B cell (primary cell): ENCODE measurements at regions not wholly inside any gene's neighbourhood (a gene's known extent, or its start where the extent isn't known, plus 50 kb on each side); places are given as distances from the start of the nearest gene placed in this dataset.

Source experiments
- ATAC-seq: fragments of 200-7000 bp; cut with Tn5 transposase; one replicate; pipeline ENCODE4 v1.10.0; 2021; ENCODE audit warnings: low read depth, mild to moderate bottlenecking, moderate number of reproducible peaks, moderate library complexity
- CTCF ChIA-PET: fragments of 350-600 bp; sonication (Branson Sonifier 250); formaldehyde crosslinking; loops from one replicate; lab custom pipeline; 2021; ENCODE audit warnings: antibody characterized with exemption, inconsistent platforms; lab: Charles Lee
- POLR2A ChIA-PET: fragments of 350-600 bp; sonication (Branson Sonifier 250); formaldehyde crosslinking; loops from one replicate; lab custom pipeline; 2021; ENCODE audit warnings: antibody characterized with exemption; lab: Charles Lee
- DNase-seq: peaks from one replicate; pipeline ENCODE4 v3.0.0; 2013
- H2AFZ ChIP-seq: 2 replicates; pipeline ENCODE4 v1.6.1; 2012; ENCODE audit warnings: mild to moderate bottlenecking, low read depth, low read length; ENCODE audit not compliant: insufficient read depth, poor library complexity, severe bottlenecking
- H3K27ac ChIP-seq, 2 donors: 1 replicate in 1 of 2; 2 replicates in 1 of 2; pipeline ENCODE4 v1.5.1; 2012 to 2013; ENCODE audit warnings: low read length in 2 of 2, mild to moderate bottlenecking in 2 of 2, moderate library complexity in 1 of 2
- H3K27me3 ChIP-seq, 4 experiments: fragments of 200-600 bp in 1 of 4; sonication (generic) in 1 of 4; replicated peaks in 1 of 4; 1 replicate in 2 of 4; 2 replicates in 2 of 4; pipeline versions ENCODE4 v1.6.1 to v1.7.0; 2013 to 2016; ENCODE audit warnings: low read length in 3 of 4, mild to moderate bottlenecking in 2 of 4, mixed read lengths in 1 of 4, moderate library complexity in 1 of 4; ENCODE audit not compliant: insufficient read depth in 4 of 4, control insufficient read depth in 3 of 4; ENCODE audit errors: control extremely low read depth in 1 of 4
- H3K36me3 ChIP-seq, 2 experiments: replicated peaks in 1 of 2; 1 replicate in 1 of 2; 2 replicates in 1 of 2; pipeline versions ENCODE4 v1.6.1 to v1.7.1; 2013; ENCODE audit warnings: low read length in 1 of 2; ENCODE audit not compliant: insufficient read depth in 2 of 2, control insufficient read depth in 1 of 2; ENCODE audit errors: control extremely low read depth in 1 of 2, extremely low read depth in 1 of 2
- H3K4me1 ChIP-seq, 2 donors: fragments of 200-600 bp in 1 of 2; sonication (generic) in 1 of 2; 1 replicate in 1 of 2; 2 replicates in 1 of 2; pipeline versions ENCODE4 v1.5.1 to v1.6.1; 2013 to 2017; ENCODE audit warnings: low read length in 2 of 2; ENCODE audit not compliant: control insufficient read depth in 2 of 2, insufficient read depth in 2 of 2
- H3K4me2 ChIP-seq: replicated peaks from 2 replicates; pipeline ENCODE3; 2012; ENCODE audit warnings: mild to moderate bottlenecking, low read depth, low read length; ENCODE audit not compliant: poor library complexity, severe bottlenecking
- H3K4me3 ChIP-seq, 5 experiments: fragments of 200-600 bp in 1 of 5; sonication (generic) in 1 of 5; 1 replicate in 3 of 5; 2 replicates in 2 of 5; pipeline versions ENCODE4 v1.5.1 to v1.7.0; 2011 to 2016; ENCODE audit warnings: low read length in 4 of 5, mild to moderate bottlenecking in 4 of 5, low read depth in 2 of 5, control low read depth in 1 of 5, moderate library complexity in 1 of 5; ENCODE audit not compliant: insufficient read depth in 1 of 5; ENCODE audit errors: control extremely low read depth in 1 of 5, extremely low read depth in 1 of 5
- H3K79me2 ChIP-seq: fragments of 200-600 bp; sonication (generic); one replicate; pipeline ENCODE4 v1.6.0; 2016; ENCODE audit warnings: low read length; ENCODE audit not compliant: control insufficient read depth, insufficient read depth
- H3K9ac ChIP-seq: fragments of 200-600 bp; sonication (generic); 2 replicates; pipeline ENCODE4 v1.6.1; 2017; ENCODE audit warnings: mild to moderate bottlenecking, low read length, moderate library complexity
- H3K9me3 ChIP-seq, 3 donors: one replicate each; pipeline versions ENCODE4 v1.6.1 to v1.7.1; 2013; ENCODE audit warnings: low read length in 2 of 3; ENCODE audit not compliant: control insufficient read depth in 2 of 3, insufficient read depth in 1 of 3; ENCODE audit errors: control extremely low read depth in 1 of 3
- H4K20me1 ChIP-seq: 2 replicates; pipeline ENCODE4 v1.6.0; 2012; ENCODE audit warnings: mild to moderate bottlenecking, low read length; ENCODE audit not compliant: insufficient read depth, control insufficient read depth, poor library complexity, severe bottlenecking
- H3K27ac Mint-ChIP-seq: one replicate; pipeline ENCODE4 v1.8.0; 2021; ENCODE audit warnings: mixed read lengths
- H3K27me3 Mint-ChIP-seq: one replicate; pipeline ENCODE4 v1.8.0; 2021; ENCODE audit warnings: mixed read lengths
- H3K4me1 Mint-ChIP-seq: one replicate; pipeline ENCODE4 v1.8.0; 2021; ENCODE audit warnings: mixed read lengths
- H3K4me3 Mint-ChIP-seq: one replicate; pipeline ENCODE4 v1.8.0; 2021; ENCODE audit warnings: mixed read lengths
- H3K9me3 Mint-ChIP-seq: one replicate; pipeline ENCODE4 v1.8.0; 2022; ENCODE audit warnings: mixed read lengths; ENCODE audit not compliant: insufficient read depth
- EZH2 ChIP-seq: IDR thresholded peaks from 2 replicates; pipeline ENCODE4 v1.6.1; 2012; ENCODE audit warnings: borderline replicate concordance, low read depth, mild to moderate bottlenecking, moderate library complexity, low read length; ENCODE audit not compliant: insufficient read depth, poor library complexity, severe bottlenecking
- WGBS: methylation state at CpG from one replicate; pipeline ENCODE4 v1.1.5; 2013; ENCODE audit warnings: missing lambda C conversion rate; ENCODE audit not compliant: insufficient coverage; 5-methylcytosine and 5-hydroxymethylcytosine counted together
- intact Hi-C: fragments of 100-400 bp; cut with micrococcal nuclease; formaldehyde crosslinking; loops from one replicate; pipeline ENCODE4 v1.10.0; 2022
- TF ChIP-seq, protein P1 (sequence below): fragments of 200-600 bp; IDR thresholded peaks from one replicate; pipeline ENCODE4 v1.8.0; 2022; ENCODE audit warnings: antibody characterized with exemption, mild to moderate bottlenecking

DNA sequence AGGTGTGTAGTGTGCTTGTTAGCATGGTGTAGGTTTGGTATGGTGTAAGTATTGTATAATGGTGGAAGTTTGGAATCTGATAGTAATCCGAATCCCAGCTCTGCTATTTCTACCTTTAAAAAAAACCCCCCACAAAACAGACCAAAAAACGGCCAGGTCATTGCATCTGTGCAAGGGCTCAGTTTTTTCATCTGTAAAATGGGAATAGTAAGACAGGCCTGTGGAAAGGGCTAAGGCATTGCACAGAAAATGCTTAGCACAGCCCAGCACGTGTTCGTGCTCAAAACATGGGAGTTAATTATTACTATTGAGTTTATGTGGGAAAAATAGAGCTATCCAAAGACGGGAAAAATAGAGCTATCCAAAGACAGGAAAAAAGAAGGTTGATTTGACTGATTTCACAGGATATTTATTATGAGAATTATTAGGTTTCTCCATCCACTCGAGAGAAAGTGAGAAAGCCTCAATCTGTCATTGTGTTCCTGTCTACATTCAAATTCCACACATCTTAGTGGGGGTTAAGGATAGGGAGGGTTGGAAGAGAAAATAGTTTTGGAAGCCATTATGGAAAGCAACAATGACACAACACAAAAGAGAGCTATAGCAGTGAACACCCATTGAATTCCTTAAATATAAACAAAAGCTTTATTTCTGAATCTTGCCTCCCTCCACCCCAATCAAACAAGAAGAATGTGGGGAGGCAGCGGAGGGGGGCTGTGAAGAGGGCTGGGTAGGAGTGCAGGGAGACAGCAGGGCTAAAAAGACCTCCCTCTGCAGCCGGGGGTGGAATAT lies 126.8 kb upstream of the MAX start:
- H3K27ac ChIP-seq, result peak overlapping the region; percentile 74 to 83
- H3K9ac ChIP-seq, result peak overlapping the region; percentile 56
- peak overlapping the region; percentile 71 for H3K4me2 ChIP-seq
- Mint-ChIP-seq H3K4me1 (peaks cover 65% of the 10 kb centered on the region), H3K27ac (peak overlapping the region; percentile 95), H3K27me3 (no peaks in the 10 kb centered on the region), H3K4me3 (peak overlapping the region; percentile 90), H3K9me3 (no peaks in the 10 kb centered on the region)
- POLR2A ChIA-PET, result interaction anchor here (0.6 to 2.3 kb wide), 8 partner anchors 22 to 185 kb away, joined by 3 to 12 read pairs (median 4); no protein-coding TSS in a partner anchor
- H3K36me3 ChIP-seq, result no peaks in the 10 kb centered on the region
- no peaks in the 10 kb centered on the region for H3K27me3 ChIP-seq
- peaks cover 69 to 80% of the 10 kb centered on the region in 2 donors for H3K4me1 ChIP-seq
- H2AFZ ChIP-seq, result peak overlapping the region; percentile 68
- DNase-seq, result no peak
- H3K79me2 ChIP-seq, result no peaks in the 10 kb centered on the region
- no peak for ATAC-seq
- TF ChIP-seq, protein P1, sequence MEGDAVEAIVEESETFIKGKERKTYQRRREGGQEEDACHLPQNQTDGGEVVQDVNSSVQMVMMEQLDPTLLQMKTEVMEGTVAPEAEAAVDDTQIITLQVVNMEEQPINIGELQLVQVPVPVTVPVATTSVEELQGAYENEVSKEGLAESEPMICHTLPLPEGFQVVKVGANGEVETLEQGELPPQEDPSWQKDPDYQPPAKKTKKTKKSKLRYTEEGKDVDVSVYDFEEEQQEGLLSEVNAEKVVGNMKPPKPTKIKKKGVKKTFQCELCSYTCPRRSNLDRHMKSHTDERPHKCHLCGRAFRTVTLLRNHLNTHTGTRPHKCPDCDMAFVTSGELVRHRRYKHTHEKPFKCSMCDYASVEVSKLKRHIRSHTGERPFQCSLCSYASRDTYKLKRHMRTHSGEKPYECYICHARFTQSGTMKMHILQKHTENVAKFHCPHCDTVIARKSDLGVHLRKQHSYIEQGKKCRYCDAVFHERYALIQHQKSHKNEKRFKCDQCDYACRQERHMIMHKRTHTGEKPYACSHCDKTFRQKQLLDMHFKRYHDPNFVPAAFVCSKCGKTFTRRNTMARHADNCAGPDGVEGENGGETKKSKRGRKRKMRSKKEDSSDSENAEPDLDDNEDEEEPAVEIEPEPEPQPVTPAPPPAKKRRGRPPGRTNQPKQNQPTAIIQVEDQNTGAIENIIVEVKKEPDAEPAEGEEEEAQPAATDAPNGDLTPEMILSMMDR, result no peak
- TF ChIP-seq EZH2, result no peak
- no peaks in the 10 kb centered on the region for H3K9me3 ChIP-seq
- intact Hi-C loops, result loop anchor here (1.0 to 5.0 kb wide), 10 partner anchors 19 to 595 kb away; partner anchors contain the start of genes FUT8 and MAX
- CTCF ChIA-PET, result interaction anchor here (1.0 to 12.1 kb wide), 16 partner anchors 7 to 595 kb away, joined by 3 to 135 read pairs (median 4); partner anchors contain the start of gene FUT8
- peak overlapping the region in 4 of 5 experiments; percentile 36 to 60 (median 52) for H3K4me3 ChIP-seq
- 74% methylated on average over 3 of the region's 8 CpGs for WGBS
- H4K20me1 ChIP-seq, result no peaks in the 10 kb centered on the region
